ENCODE measurements at regions not wholly inside any gene's neighbourhood (a gene's known extent, or its start where the extent isn't known, plus 50 kb on each side); places are given as distances from the start of the nearest gene placed in this dataset.
"Not testable (repeated sequence)": the region's sequence is repeated elsewhere in the genome, so short reads cannot be mapped to it uniquely, and the experiment has no call there.

DNA sequence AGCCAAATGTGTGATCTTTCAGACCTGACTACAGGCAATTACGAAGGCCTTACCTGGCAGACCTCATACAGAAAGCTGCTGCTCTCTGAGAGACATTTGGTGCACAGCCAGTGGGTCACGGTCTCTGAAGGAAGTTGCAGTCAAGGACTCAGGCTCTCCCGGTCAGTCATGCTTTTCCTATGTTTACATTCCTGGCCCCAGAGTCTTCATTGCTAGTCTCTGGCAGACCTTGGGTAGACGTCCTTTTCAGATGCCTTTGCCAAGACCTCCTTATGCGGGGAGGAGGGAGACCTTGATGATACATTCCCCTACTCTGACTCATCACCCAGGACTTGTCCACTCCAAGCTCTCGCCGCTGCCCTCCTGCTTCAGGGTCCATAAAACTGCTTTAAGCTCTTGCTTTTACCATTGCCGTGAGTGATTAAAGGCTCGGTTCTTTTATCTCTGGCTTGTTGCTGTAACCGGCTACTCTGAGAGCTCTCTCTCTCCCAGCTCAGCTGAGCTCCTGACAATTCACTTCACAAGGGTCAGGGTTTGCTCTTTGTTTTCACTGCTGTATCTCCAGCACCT lies 62.0 kb upstream of the SLC35F5 start:
- Histone ChIP-seq H3K4me3 (no peak overlapping the region), H3K4me1 (replicated peaks in 1 of 2) (peaks cover 16 to 25% of the 10 kb centered on the region in 2 donors), H3K9me3 (replicated peaks in 1 of 3) (no peaks in the 10 kb centered on the region), H3K27me3 (no peaks in the 10 kb centered on the region), H3K27ac (peak overlapping the region; percentile 13 to 77 (median 67)), H3K36me3 (replicated peaks in 1 of 2) (no peaks in the 10 kb centered on the region)
- DNase-seq: peak; percentile 73 to 96 (median 95)
- TF ChIP-seq, protein P1, sequence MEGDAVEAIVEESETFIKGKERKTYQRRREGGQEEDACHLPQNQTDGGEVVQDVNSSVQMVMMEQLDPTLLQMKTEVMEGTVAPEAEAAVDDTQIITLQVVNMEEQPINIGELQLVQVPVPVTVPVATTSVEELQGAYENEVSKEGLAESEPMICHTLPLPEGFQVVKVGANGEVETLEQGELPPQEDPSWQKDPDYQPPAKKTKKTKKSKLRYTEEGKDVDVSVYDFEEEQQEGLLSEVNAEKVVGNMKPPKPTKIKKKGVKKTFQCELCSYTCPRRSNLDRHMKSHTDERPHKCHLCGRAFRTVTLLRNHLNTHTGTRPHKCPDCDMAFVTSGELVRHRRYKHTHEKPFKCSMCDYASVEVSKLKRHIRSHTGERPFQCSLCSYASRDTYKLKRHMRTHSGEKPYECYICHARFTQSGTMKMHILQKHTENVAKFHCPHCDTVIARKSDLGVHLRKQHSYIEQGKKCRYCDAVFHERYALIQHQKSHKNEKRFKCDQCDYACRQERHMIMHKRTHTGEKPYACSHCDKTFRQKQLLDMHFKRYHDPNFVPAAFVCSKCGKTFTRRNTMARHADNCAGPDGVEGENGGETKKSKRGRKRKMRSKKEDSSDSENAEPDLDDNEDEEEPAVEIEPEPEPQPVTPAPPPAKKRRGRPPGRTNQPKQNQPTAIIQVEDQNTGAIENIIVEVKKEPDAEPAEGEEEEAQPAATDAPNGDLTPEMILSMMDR (IDR thresholded peaks at IDR 0.05): no peak
- TF ChIP-seq POLR2A (IDR thresholded peaks at IDR 0.05): peak in 1 of 2 donors; percentile 84
- intact Hi-C loops (cut with DNase I): loop anchor here in 1 of 2 donors (10.0 kb wide), 1 partner anchor 64 kb away; the partner anchor contains the start of gene SLC35F5
- WGBS, 4 donors: 9 to 24% (median 18%) methylated on average over 10 of the region's 10 CpGs

DNA sequence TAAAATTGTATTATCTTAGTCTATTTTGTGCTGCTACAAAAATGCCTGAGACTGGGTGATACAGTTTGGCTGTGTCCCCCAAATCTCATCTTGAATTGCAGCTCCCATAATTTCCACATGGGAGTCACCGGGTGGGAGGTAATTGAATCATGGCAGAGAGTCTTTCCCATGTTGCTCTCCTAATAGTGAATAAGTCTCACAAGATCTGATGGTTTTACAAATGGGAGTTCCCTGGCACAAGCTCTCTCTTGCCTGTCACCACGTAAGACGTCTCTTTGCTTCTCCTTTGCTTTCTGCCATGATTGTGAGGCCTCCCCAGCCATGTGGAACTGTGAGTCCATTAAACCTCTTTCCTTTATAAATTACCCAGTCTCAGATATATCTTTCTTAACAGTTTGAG lies 57.0 kb upstream of the SLC35F5 start:
- not testable (repeated sequence) for DNase-seq; H3K27ac ChIP-seq; H3K27me3 ChIP-seq; H3K4me3 ChIP-seq; H3K36me3 ChIP-seq (replicated peaks in 1 of 2); H3K9me3 ChIP-seq (replicated peaks in 1 of 3)
- intact Hi-C loops (cut with DNase I): loop anchor here in 1 of 2 donors (10.0 kb wide), 1 partner anchor 59 kb away; the partner anchor contains the start of gene SLC35F5
- H3K4me1 ChIP-seq (replicated peaks in 1 of 2): peaks cover 13 to 18% of the 10 kb centered on the region in 2 donors
- 79 to 84% (median 81%) methylated on average over 3 of the region's 3 CpGs for whole genome bisulfite sequencing, 4 donors

DNA sequence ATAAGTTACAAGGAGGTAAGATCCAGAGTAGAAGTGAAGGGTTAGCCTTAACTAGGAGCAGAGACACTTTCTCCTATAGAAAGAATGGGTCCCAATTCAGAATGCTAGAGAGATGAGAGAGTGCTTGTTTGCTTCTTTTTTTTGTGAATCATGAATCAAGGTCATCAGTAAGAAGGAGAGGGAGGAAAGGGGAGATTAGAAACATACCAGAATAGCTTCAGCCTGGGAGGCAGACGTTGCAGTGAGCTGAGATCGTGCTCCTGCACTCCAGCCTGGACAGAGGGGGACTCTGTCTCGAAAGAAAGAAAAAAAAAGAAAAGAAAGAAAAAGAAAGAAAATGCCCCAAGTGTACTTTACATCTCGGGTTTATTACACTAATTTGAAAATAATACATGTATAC lies 55.8 kb upstream of the SLC35F5 start:
- peak in 1 of 2 donors; percentile 49 for TF ChIP-seq POLR2A (IDR thresholded peaks at IDR 0.05)
- TF ChIP-seq, protein P1 (IDR thresholded peaks at IDR 0.05): no peak

DNA sequence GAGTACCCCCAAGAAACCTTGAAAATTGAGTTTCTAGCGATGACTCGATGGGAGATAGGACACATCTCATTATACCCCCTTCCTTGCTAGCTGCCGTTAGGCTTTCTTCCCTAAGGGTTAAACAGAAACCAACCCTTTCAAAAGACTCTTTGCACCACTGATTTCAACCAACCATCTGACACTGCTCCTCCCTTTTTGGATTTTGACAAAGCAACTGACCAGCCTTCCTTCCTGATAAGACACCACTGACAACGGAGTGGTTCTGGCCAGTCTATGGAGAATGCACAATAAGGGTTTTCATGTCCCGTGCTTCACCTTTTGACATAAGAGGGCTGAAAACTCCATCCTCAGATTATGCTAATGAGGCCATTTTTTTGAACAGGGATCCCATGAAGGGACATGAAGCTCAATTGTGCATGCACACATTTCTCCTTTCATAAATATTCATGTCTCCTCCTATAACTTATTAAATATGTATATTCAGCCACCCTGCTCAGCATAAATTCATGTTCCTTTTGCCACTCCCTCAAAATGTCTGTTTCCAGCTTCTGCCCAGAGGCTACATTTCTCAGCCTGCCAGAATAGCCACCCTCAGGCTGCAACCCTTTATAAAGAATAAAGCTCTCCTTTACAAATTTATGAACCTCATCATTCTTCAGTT lies 52.8 kb upstream of the SLC35F5 start:
- no peak overlapping the region for H3K4me3 ChIP-seq
- peaks cover 0 to 10% of the 10 kb centered on the region in 2 donors for H3K4me1 ChIP-seq (replicated peaks in 1 of 2)
- TF ChIP-seq POLR2A (IDR thresholded peaks at IDR 0.05): no peak
- TF ChIP-seq, protein P1 (IDR thresholded peaks at IDR 0.05): no peak
- intact Hi-C loops (cut with DNase I): no loop called here
- no peaks in the 10 kb centered on the region for H3K9me3 ChIP-seq (replicated peaks in 1 of 3)
- whole genome bisulfite sequencing, 4 donors: 90 to 95% (median 93%) methylated on average over 5 of the region's 5 CpGs
- no peak overlapping the region for H3K27ac ChIP-seq
- no peaks in the 10 kb centered on the region for H3K27me3 ChIP-seq
- DNase-seq: no peak
- no peaks in the 10 kb centered on the region for H3K36me3 ChIP-seq (replicated peaks in 1 of 2)

More for the DNA sequence above, 55.8 kb upstream of the SLC35F5 start:
- no peaks in the 10 kb centered on the region for H3K9me3 ChIP-seq (replicated peaks in 1 of 3)
- peak overlapping the region in 4 of 5 donors; percentile 1 to 73 (median 62) for H3K27ac ChIP-seq
- WGBS, 4 donors: 23 to 35% (median 32%) methylated on average over 4 of the region's 4 CpGs
- peaks cover 6 to 10% of the 10 kb centered on the region in 2 donors for H3K4me1 ChIP-seq (replicated peaks in 1 of 2)
- intact Hi-C loops (cut with DNase I): loop anchor here in 1 of 2 donors (10.0 kb wide), 1 partner anchor 57 kb away; the partner anchor contains the start of gene SLC35F5
- DNase-seq: peak in 3 of 7 donors; percentile 18 to 32 (median 31)
- H3K36me3 ChIP-seq (replicated peaks in 1 of 2): no peaks in the 10 kb centered on the region
- H3K27me3 ChIP-seq: no peaks in the 10 kb centered on the region
- no peak overlapping the region for H3K4me3 ChIP-seq
